ENCODE measurements at regions not wholly inside any gene's neighbourhood (a gene's known extent, or its start where the extent isn't known, plus 50 kb on each side); places are given as distances from the start of the nearest gene placed in this dataset.
"Not testable (repeated sequence)": the region's sequence is repeated elsewhere in the genome, so short reads cannot be mapped to it uniquely, and the experiment has no call there.

- DNase-seq = peak; percentile 93
These were observed 772.0 kb downstream of the DIAPH3 start for GRCh38 chr13:59391696-59392095.

GRCh38 chr13:59392328-59392727, 771.4 kb downstream of the DIAPH3 start:
- DNase-seq = no peak

- DNase-seq = no peak
These were observed 769.2 kb downstream of the DIAPH3 start for GRCh38 chr13:59394496-59394895.

- DNase-seq = no peak
These were observed 765.6 kb downstream of the DIAPH3 start for GRCh38 chr13:59398127-59398526.

- no peak for DNase-seq
These were observed 765.1 kb downstream of the DIAPH3 start for GRCh38 chr13:59398661-59399060.

GRCh38 chr13:59399513-59399912, 764.2 kb downstream of the DIAPH3 start:
- no peak for DNase-seq

- no peak for DNase-seq
These were observed 759.4 kb downstream of the DIAPH3 start for GRCh38 chr13:59404331-59404730.

GRCh38 chr13:59407251-59407650, 756.5 kb downstream of the DIAPH3 start:
- not testable (repeated sequence) for DNase-seq

- DNase-seq = no peak
These were observed 755.0 kb downstream of the DIAPH3 start for GRCh38 chr13:59408738-59409137.

- no peak for DNase-seq
These were observed 754.5 kb downstream of the DIAPH3 start for GRCh38 chr13:59409211-59409610.

- no peak for DNase-seq
These were observed 754.0 kb downstream of the DIAPH3 start for GRCh38 chr13:59409634-59410200.

- peak; percentile 69 for DNase-seq
These were observed 750.6 kb downstream of the DIAPH3 start for GRCh38 chr13:59413126-59413525.

- DNase-seq = no peak
These were observed 749.7 kb downstream of the DIAPH3 start for GRCh38 chr13:59414006-59414405.

GRCh38 chr13:59415498-59415897, 748.2 kb downstream of the DIAPH3 start:
- no peak for DNase-seq

- DNase-seq = no peak
These were observed 747.2 kb downstream of the DIAPH3 start for GRCh38 chr13:59416561-59416960.

- peak; percentile 12 for DNase-seq
These were observed 741.1 kb downstream of the DIAPH3 start for GRCh38 chr13:59422646-59423045.

GRCh38 chr13:59423708-59424340, 739.9 kb downstream of the DIAPH3 start:
- DNase-seq = no peak

GRCh38 chr13:59424661-59425060, 739.1 kb downstream of the DIAPH3 start:
- DNase-seq = no peak

- peak; percentile 18 for DNase-seq
These were observed 738.5 kb downstream of the DIAPH3 start for GRCh38 chr13:59425211-59425741.

GRCh38 chr13:59435024-59435423, 728.7 kb downstream of the DIAPH3 start:
- no peak for DNase-seq

GRCh38 chr13:59437544-59438301, 726.0 kb downstream of the DIAPH3 start:
- DNase-seq = peak; percentile 65

- DNase-seq = no peak
These were observed 723.8 kb downstream of the DIAPH3 start for GRCh38 chr13:59439776-59440428.

GRCh38 chr13:59441068-59441467, 722.7 kb downstream of the DIAPH3 start:
- DNase-seq = not testable (repeated sequence)

Measured in OCI-M1 (cell line).